H9 (cell line): ENCODE measurements at regions not wholly inside any gene's neighbourhood (a gene's known extent, or its start where the extent isn't known, plus 50 kb on each side); places are given as distances from the start of the nearest gene placed in this dataset.

ENCODE experiments used
- DNase-seq: peaks from one replicate; pipeline ENCODE4 v3.0.0-alpha.2; 2017
- H2AFZ ChIP-seq: one replicate; pipeline ENCODE4 v1.6.1; 2013; ENCODE audit warnings: mild to moderate bottlenecking, low read length, control low read depth, moderate library complexity
- H2AK5ac ChIP-seq: 2 replicates; pipeline ENCODE4 v1.6.1; 2013; ENCODE audit warnings: low read length, control low read depth, mixed read lengths; ENCODE audit not compliant: insufficient read length
- H2BK120ac ChIP-seq: one replicate; pipeline ENCODE4 v1.6.1; 2013; ENCODE audit warnings: low read depth, mild to moderate bottlenecking, low read length, control low read depth, inconsistent platforms; ENCODE audit not compliant: poor library complexity, severe bottlenecking
- H2BK12ac ChIP-seq: 2 replicates; pipeline ENCODE4 v1.6.1; 2013; ENCODE audit warnings: low read length, control low read depth, mixed read lengths, low read depth; ENCODE audit not compliant: insufficient read length
- H2BK15ac ChIP-seq: 2 replicates; pipeline ENCODE4 v1.6.1; 2013; ENCODE audit warnings: low read depth, low read length, control low read depth
- H2BK20ac ChIP-seq: one replicate; pipeline ENCODE4 v1.6.1; 2013; ENCODE audit warnings: low read depth, mild to moderate bottlenecking, low read length, control low read depth, inconsistent platforms; ENCODE audit not compliant: poor library complexity, severe bottlenecking
- H2BK5ac ChIP-seq: 2 replicates; pipeline ENCODE4 v1.6.1; 2013; ENCODE audit warnings: low read length, control low read depth, mixed read lengths; ENCODE audit not compliant: insufficient read length
- H3K14ac ChIP-seq: 2 replicates; pipeline ENCODE4 v1.6.1; 2013; ENCODE audit warnings: low read length, control low read depth; ENCODE audit not compliant: insufficient read depth
- H3K18ac ChIP-seq: 2 replicates; pipeline ENCODE4 v1.6.1; 2013; ENCODE audit warnings: low read depth, mild to moderate bottlenecking, mixed read lengths, low read length, control low read depth; ENCODE audit not compliant: insufficient read length
- H3K23ac ChIP-seq: 2 replicates; pipeline ENCODE4 v1.6.1; 2013; ENCODE audit warnings: low read length, control low read depth, mixed read lengths, low read depth; ENCODE audit not compliant: insufficient read length
- H3K23me2 ChIP-seq: 2 replicates; pipeline ENCODE4 v1.6.1; 2013; ENCODE audit warnings: low read depth, mild to moderate bottlenecking, mixed read lengths, low read length, control low read depth; ENCODE audit not compliant: insufficient read length, poor library complexity, severe bottlenecking
- H3K27ac ChIP-seq: 2 replicates; pipeline ENCODE4 v1.5.1; 2013; ENCODE audit warnings: low read length, control low read depth, mixed read lengths, low read depth; ENCODE audit not compliant: insufficient read length
- H3K27me3 ChIP-seq: 2 replicates; pipeline ENCODE4 v1.6.1; 2013; ENCODE audit warnings: low read length, control low read depth, inconsistent platforms; ENCODE audit not compliant: insufficient read depth
- H3K4ac ChIP-seq: 2 replicates; pipeline ENCODE4 v1.6.1; 2013; ENCODE audit warnings: low read depth, mild to moderate bottlenecking, control low read depth, inconsistent platforms, low read length, moderate library complexity
- H3K4me1 ChIP-seq: 2 replicates; pipeline ENCODE4 v1.6.1; 2013; ENCODE audit warnings: low read length, control low read depth, inconsistent platforms; ENCODE audit not compliant: insufficient read depth
- H3K4me2 ChIP-seq: 2 replicates; pipeline ENCODE4 v1.6.1; 2013; ENCODE audit warnings: low read length, control low read depth, mixed read lengths; ENCODE audit not compliant: insufficient read length, insufficient read depth
- H3K56ac ChIP-seq: 2 replicates; pipeline ENCODE4 v1.6.1; 2013; ENCODE audit warnings: low read depth, mild to moderate bottlenecking, mixed read lengths, low read length, control low read depth; ENCODE audit not compliant: insufficient read length
- H3K79me1 ChIP-seq: 2 replicates; pipeline ENCODE4 v1.6.1; 2013; ENCODE audit warnings: low read depth, mild to moderate bottlenecking, moderate library complexity, low read length, control low read depth, inconsistent platforms; ENCODE audit not compliant: insufficient read depth, poor library complexity, severe bottlenecking
- H3K79me2 ChIP-seq: 2 replicates; pipeline ENCODE4 v1.6.1; 2013; ENCODE audit warnings: low read length, control low read depth, inconsistent platforms; ENCODE audit not compliant: insufficient read depth
- H3K9ac ChIP-seq: 2 replicates; pipeline ENCODE4 v1.6.1; 2013; ENCODE audit warnings: low read length, control low read depth, mixed read lengths; ENCODE audit not compliant: insufficient read length; ENCODE audit errors: extremely low read depth
- H3K9me3 ChIP-seq: one replicate; pipeline ENCODE4 v1.6.1; 2013; ENCODE audit warnings: low read depth, low read length, inconsistent platforms; ENCODE audit not compliant: control insufficient read depth
- H3T11ph ChIP-seq: one replicate; pipeline ENCODE4 v1.6.1; 2013; ENCODE audit warnings: mild to moderate bottlenecking, low read length, control low read depth, inconsistent platforms
- H4K20me1 ChIP-seq: one replicate; pipeline ENCODE4 v1.6.1; 2013; ENCODE audit not compliant: control insufficient read depth, insufficient read length, insufficient read depth
- H4K5ac ChIP-seq: 2 replicates; pipeline ENCODE4 v1.6.1; 2013; ENCODE audit warnings: low read depth, mild to moderate bottlenecking, mixed read lengths, low read length, control low read depth; ENCODE audit not compliant: insufficient read length
- H4K8ac ChIP-seq: replicated peaks from 2 replicates; pipeline ENCODE4 v1.6.1; 2013; ENCODE audit warnings: low read length, control low read depth, mixed read lengths, low read depth; ENCODE audit not compliant: insufficient read length
- H4K91ac ChIP-seq: 2 replicates; pipeline ENCODE4 v1.6.1; 2013; ENCODE audit warnings: low read depth, mild to moderate bottlenecking, moderate library complexity, mixed read lengths, low read length, control low read depth; ENCODE audit not compliant: insufficient read length
- H3K27ac Mint-ChIP-seq, 3 experiments: 2 replicates in 2 of 3; 3 replicates in 1 of 3; pipeline ENCODE4 v1.8.0; 2020 to 2021; ENCODE audit warnings: mixed read lengths in 3 of 3, mild to moderate bottlenecking in 1 of 3, moderate library complexity in 1 of 3
- H3K27me3 Mint-ChIP-seq: 2 replicates; pipeline ENCODE4 v1.8.0; 2021; ENCODE audit warnings: low read depth, mild to moderate bottlenecking, moderate library complexity, mixed read lengths
- H3K36me3 Mint-ChIP-seq, 3 experiments: 2 replicates in 2 of 3; 3 replicates in 1 of 3; pipeline ENCODE4 v1.8.0; 2020 to 2021; ENCODE audit warnings: low read depth in 3 of 3, mixed read lengths in 3 of 3; ENCODE audit not compliant: insufficient read depth in 1 of 3
- H3K4me1 Mint-ChIP-seq, 2 experiments: 2 replicates each; pipeline ENCODE4 v1.8.0; 2020; ENCODE audit warnings: mixed read lengths in 2 of 2
- H3K4me3 Mint-ChIP-seq, 2 experiments: 2 replicates in 1 of 2; 3 replicates in 1 of 2; pipeline ENCODE4 v1.8.0; 2020 to 2021; ENCODE audit warnings: mild to moderate bottlenecking in 2 of 2, mixed read lengths in 2 of 2, moderate library complexity in 1 of 2
- H3K9me3 Mint-ChIP-seq, 2 experiments: 2 replicates in 1 of 2; 3 replicates in 1 of 2; pipeline ENCODE4 v1.8.0; 2020; ENCODE audit warnings: mild to moderate bottlenecking in 2 of 2, mixed read lengths in 2 of 2, moderate library complexity in 1 of 2
- CTCF ChIP-seq: fragments of 200-600 bp; sonication (generic); conservative IDR thresholded peaks from 3 replicates; pipeline ENCODE4 v1.8.0; 2021; ENCODE audit warnings: antibody characterized with exemption, mild to moderate bottlenecking
- WGBS: extraction: QIAGEN DNeasy Blood & Tissue Kit; methylation state at CpG from one replicate; pipeline ENCODE4 v1.1.7; 2013; ENCODE audit warnings: missing lambda C conversion rate, low lambda C conversion rate, mixed read lengths; ENCODE audit not compliant: insufficient read length; ENCODE audit errors: extremely low coverage; 5-methylcytosine and 5-hydroxymethylcytosine counted together

- no peaks in the 10 kb centered on the region for H3K9me3 ChIP-seq
- H2BK120ac ChIP-seq, result no peak overlapping the region
- no peak overlapping the region for H3K18ac ChIP-seq
- H3K23ac ChIP-seq, result no peak overlapping the region
- no peak overlapping the region; the same call in 1 of the 2 replicates for H3K14ac ChIP-seq
- no peak overlapping the region for H2BK12ac ChIP-seq
- H3K56ac ChIP-seq, result no peak overlapping the region
- no peak for TF ChIP-seq CTCF
- Mint-ChIP-seq H3K36me3 (no peaks in the 10 kb centered on the region; a peak in 1 of 7 replicates), H3K27me3 (peaks cover 6% of the 10 kb centered on the region; the same call in 1 of the 2 replicates), H3K9me3 (no peaks in the 10 kb centered on the region), H3K4me1 (peaks cover 4% of the 10 kb centered on the region in 2 experiments), H3K4me3 (no peak overlapping the region), H3K27ac (no peak overlapping the region)
- no peak overlapping the region for H3K9ac ChIP-seq
- no peak for DNase-seq
- H2AFZ ChIP-seq, result no peak overlapping the region
- no peak overlapping the region for H2AK5ac ChIP-seq
- no peak overlapping the region for H4K5ac ChIP-seq
- no peak overlapping the region for H3K4me2 ChIP-seq
- no peak overlapping the region for H3K4ac ChIP-seq
- WGBS, result no CpG with 5 or more reads among the region's 5 CpGs
- no peaks in the 10 kb centered on the region for H3K79me2 ChIP-seq
- H4K91ac ChIP-seq, result no peak overlapping the region
- no peaks in the 10 kb centered on the region for H3K27me3 ChIP-seq
- no peaks in the 10 kb centered on the region for H4K20me1 ChIP-seq
- H3T11ph ChIP-seq, result no peak overlapping the region
- H2BK15ac ChIP-seq, result no peak overlapping the region
- H3K79me1 ChIP-seq, result no peaks in the 10 kb centered on the region
- H2BK20ac ChIP-seq, result no peak overlapping the region
- H2BK5ac ChIP-seq, result no peak overlapping the region
- no peak overlapping the region for H3K27ac ChIP-seq
- H3K23me2 ChIP-seq, result no peaks in the 10 kb centered on the region
- 0 out of 2 replicates have a peak, but pooled peaks cover 2% of the 10 kb centered on the region for H3K4me1 ChIP-seq
- no peak overlapping the region for H4K8ac ChIP-seq
Observed at GRCh38 chr2:23211987-23212583, 172.9 kb upstream of the KLHL29 start.
